Activated naive CD4-positive, alpha-beta T cell treated with anti-CD3 and anti-CD28 coated beads, Interleukin-2, amount 50 U/mL, for 72 hours (primary cell): ENCODE measurements at regions not wholly inside any gene's neighbourhood (a gene's known extent, or its start where the extent isn't known, plus 50 kb on each side); places are given as distances from the start of the nearest gene placed in this dataset.
"Not testable (repeated sequence)": the region's sequence is repeated elsewhere in the genome, so short reads cannot be mapped to it uniquely, and the experiment has no call there.

Experiments used
- ATAC-seq, 2 donors: fragments of 150-1000 bp; cut with Tn5 transposase; 2 replicates each; pipeline ENCODE4 v1.10.0; 2021; ENCODE audit warnings: mild to moderate bottlenecking in 2 of 2, moderate library complexity in 2 of 2
- DNase-seq, 2 donors: peaks; one replicate each; pipeline ENCODE4 v3.0.0; 2021 to 2022; ENCODE audit warnings: low spot score in 2 of 2
- H3K27ac Mint-ChIP-seq, 2 donors: one replicate each; pipeline ENCODE4 v1.8.0; 2022; ENCODE audit warnings: mild to moderate bottlenecking in 2 of 2, mixed read lengths in 2 of 2
- H3K36me3 Mint-ChIP-seq, 2 donors: one replicate each; pipeline ENCODE4 v1.8.0; 2022; ENCODE audit warnings: mixed read lengths in 2 of 2
- H3K9me3 Mint-ChIP-seq, 2 donors: one replicate each; pipeline ENCODE4 v1.8.0; 2022; ENCODE audit warnings: mixed read lengths in 2 of 2

GRCh38 chr4:91935217-91935616 lies 368.5 kb upstream of the GRID2 start:
- ATAC-seq (no peak), DNase-seq (no peak)
- Mint-ChIP-seq H3K36me3 (peaks cover 0 to 4% of the 10 kb centered on the region in 2 donors), H3K9me3 (peaks cover 0 to 9% of the 10 kb centered on the region in 2 donors), H3K27ac (no peak overlapping the region)

GRCh38 chr4:91936311-91936710 lies 367.5 kb upstream of the GRID2 start:
- no peak overlapping the region for H3K27ac Mint-ChIP-seq
- no peak for ATAC-seq

GRCh38 chr4:91957963-91958362 lies 345.8 kb upstream of the GRID2 start:
- DNase-seq (no peak), ATAC-seq (no peak)
- Mint-ChIP-seq H3K36me3 (no peaks in the 10 kb centered on the region), H3K27ac (no peak overlapping the region), H3K9me3 (peaks cover 8 to 15% of the 10 kb centered on the region in 2 donors)

More at GRCh38 chr4:91936311-91936710, 367.5 kb upstream of the GRID2 start:
- peaks cover 8 to 9% of the 10 kb centered on the region in 2 donors for H3K9me3 Mint-ChIP-seq
- H3K36me3 Mint-ChIP-seq = peaks cover 0 to 4% of the 10 kb centered on the region in 2 donors
- DNase-seq = no peak

- Mint-ChIP-seq H3K36me3 (no peaks in the 10 kb centered on the region), H3K27ac (no peak overlapping the region), H3K9me3 (peaks cover 8 to 15% of the 10 kb centered on the region in 2 donors)
- ATAC-seq (no peak), DNase-seq (no peak)
These were observed 345.2 kb upstream of the GRID2 start for GRCh38 chr4:91958596-91958995.

GRCh38 chr4:91961504-91961903 lies 342.3 kb upstream of the GRID2 start:
- Mint-ChIP-seq H3K9me3 (peaks cover 2 to 15% of the 10 kb centered on the region in 2 donors), H3K36me3 (no peaks in the 10 kb centered on the region), H3K27ac (no peak overlapping the region)
- DNase-seq (no peak), ATAC-seq (no peak)

- DNase-seq (no peak), ATAC-seq (peak in 1 of 2 donors; percentile 32)
- H3K9me3 Mint-ChIP-seq = peaks cover 0 to 8% of the 10 kb centered on the region in 2 donors
- no peak overlapping the region for H3K27ac Mint-ChIP-seq
- no peaks in the 10 kb centered on the region for H3K36me3 Mint-ChIP-seq
These were observed 340.3 kb upstream of the GRID2 start for GRCh38 chr4:91963486-91963885.

- H3K9me3 Mint-ChIP-seq = peaks cover 0 to 2% of the 10 kb centered on the region in 2 donors
- no peak overlapping the region for H3K27ac Mint-ChIP-seq
- ATAC-seq = no peak
These were observed 338.6 kb upstream of the GRID2 start for GRCh38 chr4:91965166-91965565.

GRCh38 chr4:91973479-91974153 lies 330.1 kb upstream of the GRID2 start:
- ATAC-seq (no peak), DNase-seq (no peak)
- peaks cover 0 to 9% of the 10 kb centered on the region in 2 donors for H3K36me3 Mint-ChIP-seq
- H3K27ac Mint-ChIP-seq = no peak overlapping the region
- peaks cover 17 to 25% of the 10 kb centered on the region in 2 donors for H3K9me3 Mint-ChIP-seq

More at GRCh38 chr4:91965166-91965565, 338.6 kb upstream of the GRID2 start:
- H3K36me3 Mint-ChIP-seq = no peaks in the 10 kb centered on the region
- DNase-seq = no peak

GRCh38 chr4:91984466-91984865 lies 319.3 kb upstream of the GRID2 start:
- Mint-ChIP-seq H3K27ac (no peak overlapping the region), H3K36me3 (no peaks in the 10 kb centered on the region), H3K9me3 (peaks cover 0 to 5% of the 10 kb centered on the region in 2 donors)
- DNase-seq (no peak), ATAC-seq (no peak)

- Mint-ChIP-seq H3K27ac (no peak overlapping the region), H3K9me3 (peaks cover 5 to 10% of the 10 kb centered on the region in 2 donors), H3K36me3 (no peaks in the 10 kb centered on the region)
- no peak for DNase-seq
- ATAC-seq = no peak
These were observed 313.9 kb upstream of the GRID2 start for GRCh38 chr4:91989914-91990313.

GRCh38 chr4:91990726-91991125 lies 313.0 kb upstream of the GRID2 start:
- no peak for DNase-seq
- no peaks in the 10 kb centered on the region for H3K36me3 Mint-ChIP-seq
- H3K9me3 Mint-ChIP-seq = peaks cover 5 to 6% of the 10 kb centered on the region in 2 donors
- H3K27ac Mint-ChIP-seq = no peak overlapping the region
- ATAC-seq = no peak

- DNase-seq = no peak
- Mint-ChIP-seq H3K9me3 (peaks cover 6 to 10% of the 10 kb centered on the region in 2 donors), H3K36me3 (peaks cover 0 to 2% of the 10 kb centered on the region in 2 donors), H3K27ac (no peak overlapping the region)
- ATAC-seq = no peak
These were observed 306.7 kb upstream of the GRID2 start for GRCh38 chr4:91997045-91997444.

- Mint-ChIP-seq H3K27ac (no peak overlapping the region), H3K9me3 (peaks cover 18 to 20% of the 10 kb centered on the region in 2 donors), H3K36me3 (no peaks in the 10 kb centered on the region)
- no peak for DNase-seq
- ATAC-seq = no peak
These were observed 290.6 kb upstream of the GRID2 start for GRCh38 chr4:92012899-92013867.

GRCh38 chr4:92014067-92014466 lies 289.7 kb upstream of the GRID2 start:
- peaks cover 18 to 20% of the 10 kb centered on the region in 2 donors for H3K9me3 Mint-ChIP-seq
- ATAC-seq (no peak), DNase-seq (no peak)
- H3K36me3 Mint-ChIP-seq = no peaks in the 10 kb centered on the region
- H3K27ac Mint-ChIP-seq = no peak overlapping the region

- Mint-ChIP-seq H3K27ac (no peak overlapping the region), H3K36me3 (no peaks in the 10 kb centered on the region), H3K9me3 (peaks cover 8 to 9% of the 10 kb centered on the region in 2 donors)
- DNase-seq (no peak), ATAC-seq (no peak)
These were observed 282.6 kb upstream of the GRID2 start for GRCh38 chr4:92021203-92021602.

GRCh38 chr4:92021788-92022187 lies 282.0 kb upstream of the GRID2 start:
- no peaks in the 10 kb centered on the region for H3K36me3 Mint-ChIP-seq
- DNase-seq (no peak), ATAC-seq (no peak)
- H3K27ac Mint-ChIP-seq = no peak overlapping the region
- peaks cover 8 to 9% of the 10 kb centered on the region in 2 donors for H3K9me3 Mint-ChIP-seq

GRCh38 chr4:92028830-92029229 lies 274.9 kb upstream of the GRID2 start:
- ATAC-seq, H3K36me3 Mint-ChIP-seq: not testable (repeated sequence)

More at GRCh38 chr4:92028830-92029229, 274.9 kb upstream of the GRID2 start:
- not testable (repeated sequence) for H3K9me3 Mint-ChIP-seq, DNase-seq, H3K27ac Mint-ChIP-seq
